ENCODE measurements at regions not wholly inside any gene's neighbourhood (a gene's known extent, or its start where the extent isn't known, plus 50 kb on each side); places are given as distances from the start of the nearest gene placed in this dataset.
"Not testable (repeated sequence)": the region's sequence is repeated elsewhere in the genome, so short reads cannot be mapped to it uniquely, and the experiment has no call there.

GRCh38 chr11:110347660-110348059 is 51.2 kb upstream of the RDX start:
- Histone ChIP-seq H3K27me3 (ENCODE audit: insufficient read depth, poor library complexity, severe bottlenecking) (no peaks in the 10 kb centered on the region), H3K4me3 (replicated peaks; ENCODE audit: insufficient read depth, low read length) (no peak overlapping the region), H3K27ac (replicated peaks) (no peak overlapping the region)
- TF ChIP-seq POLR2AphosphoS5 (IDR thresholded peaks at IDR 0.05; ENCODE audit: low read depth) (no peak), SPI1 (IDR thresholded peaks at IDR 0.05; ENCODE audit: borderline replicate concordance, low read depth) (no peak), REST (IDR thresholded peaks at IDR 0.05; ENCODE audit: insufficient replicate concordance, low read depth) (no peak), GABPA (IDR thresholded peaks at IDR 0.05; ENCODE audit: low read depth) (no peak), CTCF (IDR thresholded peaks at IDR 0.05; ENCODE audit: insufficient read depth, low read length) (no peak)
- DNase-seq (ENCODE audit: low read depth in 1 of 2, low spot score in 1 of 2), result no peak

GRCh38 chr11:110349138-110349996 is 53.0 kb upstream of the RDX start:
- no peak for DNase-seq (ENCODE audit: low read depth in 1 of 2, low spot score in 1 of 2)
- Histone ChIP-seq H3K27me3 (ENCODE audit: insufficient read depth, poor library complexity, severe bottlenecking) (no peaks in the 10 kb centered on the region), H3K4me3 (replicated peaks; ENCODE audit: insufficient read depth, low read length) (no peak overlapping the region), H3K27ac (replicated peaks) (no peak overlapping the region)
- TF ChIP-seq SPI1 (IDR thresholded peaks at IDR 0.05; ENCODE audit: borderline replicate concordance, low read depth) (no peak), REST (IDR thresholded peaks at IDR 0.05; ENCODE audit: insufficient replicate concordance, low read depth) (no peak), POLR2AphosphoS5 (IDR thresholded peaks at IDR 0.05; ENCODE audit: low read depth) (no peak), GABPA (IDR thresholded peaks at IDR 0.05; ENCODE audit: low read depth) (no peak), CTCF (IDR thresholded peaks at IDR 0.05; ENCODE audit: insufficient read depth, low read length) (no peak)

- DNase-seq (ENCODE audit: low read depth in 1 of 2, low spot score in 1 of 2); H3K27ac ChIP-seq (replicated peaks); H3K27me3 ChIP-seq (ENCODE audit: insufficient read depth, poor library complexity, severe bottlenecking); H3K4me3 ChIP-seq (replicated peaks; ENCODE audit: insufficient read depth, low read length): not testable (repeated sequence)
Observed at GRCh38 chr11:110349997-110350383, 53.6 kb upstream of the RDX start.

GRCh38 chr11:110355011-110355744 is 58.8 kb upstream of the RDX start:
- H3K4me3 ChIP-seq (replicated peaks; ENCODE audit: insufficient read depth, low read length), result no peak overlapping the region
- H3K27ac ChIP-seq (replicated peaks), result no peak overlapping the region
- TF ChIP-seq GABPA (IDR thresholded peaks at IDR 0.05; ENCODE audit: low read depth) (no peak), REST (IDR thresholded peaks at IDR 0.05; ENCODE audit: insufficient replicate concordance, low read depth) (no peak), SPI1 (IDR thresholded peaks at IDR 0.05; ENCODE audit: borderline replicate concordance, low read depth) (no peak), CTCF (IDR thresholded peaks at IDR 0.05; ENCODE audit: insufficient read depth, low read length) (no peak), POLR2AphosphoS5 (IDR thresholded peaks at IDR 0.05; ENCODE audit: low read depth) (no peak)
- no peak for DNase-seq (ENCODE audit: low read depth in 1 of 2, low spot score in 1 of 2)
- H3K27me3 ChIP-seq (ENCODE audit: insufficient read depth, poor library complexity, severe bottlenecking), result no peaks in the 10 kb centered on the region
